HepG2 (cell line): ENCODE measurements at regions not wholly inside any gene's neighbourhood (a gene's known extent, or its start where the extent isn't known, plus 50 kb on each side); places are given as distances from the start of the nearest gene placed in this dataset.
A peak's percentile ranks its signal among the peaks of the same experiment; 100 is the strongest.

Source experiments
- AGO1 ChIP-seq: fragments of 200-400 bp; formaldehyde crosslinking; IDR thresholded peaks from 2 replicates; pipeline ENCODE4 v1.6.1; 2017; ENCODE audit warnings: mild to moderate bottlenecking, low read depth, low read length, moderate library complexity; ENCODE audit not compliant: poor library complexity, severe bottlenecking
- ARID5B ChIP-seq: IDR thresholded peaks from 2 replicates; pipeline ENCODE4 v1.4.0; 2020; ENCODE audit warnings: mild to moderate bottlenecking, missing genetic modification reagents
- ASH2L ChIP-seq: fragments of 300-600, 200-600 bp; sonication (generic); IDR thresholded peaks from 2 replicates; pipeline ENCODE4 v1.7.0; 2017; ENCODE audit warnings: low read depth, mild to moderate bottlenecking, moderate library complexity, mixed read lengths, low read length; ENCODE audit not compliant: insufficient read length
- ATF3 ChIP-seq: sonication (generic); formaldehyde crosslinking; IDR thresholded peaks from 2 replicates; pipeline ENCODE4 v1.4.0; 2020; ENCODE audit warnings: missing genetic modification reagents
- MBD4 ChIP-seq: IDR thresholded peaks from 2 replicates; pipeline ENCODE4 v1.6.1; 2012; ENCODE audit warnings: low read length, inconsistent platforms, borderline replicate concordance
- MLLT10 ChIP-seq: sonication (generic); formaldehyde crosslinking; IDR thresholded peaks from 2 replicates; pipeline ENCODE4 v1.4.0; 2020; ENCODE audit warnings: missing genetic modification reagents
- MLX ChIP-seq: IDR thresholded peaks from 2 replicates; pipeline ENCODE4 v1.6.1; 2016
- MLXIP ChIP-seq: sonication (generic); formaldehyde crosslinking; IDR thresholded peaks from 2 replicates; pipeline ENCODE4 v1.9.0; 2021; ENCODE audit warnings: missing genetic modification reagents, borderline replicate concordance
- PHF21A ChIP-seq: sonication (generic); formaldehyde crosslinking; IDR thresholded peaks from 2 replicates; pipeline ENCODE4 v1.5.0; 2020; ENCODE audit warnings: mild to moderate bottlenecking, missing genetic modification reagents
- POLR2A ChIP-seq, 2 experiments: IDR thresholded peaks; 2 replicates each; pipeline ENCODE4 v1.6.1; 2011; ENCODE audit warnings: low read depth in 2 of 2, low read length in 2 of 2, mild to moderate bottlenecking in 1 of 2, moderate library complexity in 1 of 2; ENCODE audit not compliant: insufficient read depth in 1 of 2
- REXO4 ChIP-seq: sonication (generic); formaldehyde crosslinking; IDR thresholded peaks from 2 replicates; pipeline ENCODE4 v1.8.0; 2022; ENCODE audit warnings: missing genetic modification reagents, mild to moderate bottlenecking, borderline replicate concordance
- SAP130 ChIP-seq: IDR thresholded peaks from 2 replicates; pipeline ENCODE4 v1.6.1; 2016; ENCODE audit warnings: low read depth
- SIX4 ChIP-seq: sonication (generic); formaldehyde crosslinking; IDR thresholded peaks from 2 replicates; pipeline ENCODE4 v1.4.0; 2020; ENCODE audit warnings: missing genetic modification reagents
- TBX2 ChIP-seq: sonication (generic); formaldehyde crosslinking; IDR thresholded peaks from 2 replicates; pipeline ENCODE4 v1.5.0; 2020; ENCODE audit warnings: missing genetic modification reagents, mild to moderate bottlenecking, borderline replicate concordance
- TCF7L2 ChIP-seq: IDR thresholded peaks from 2 replicates; pipeline ENCODE4 v1.6.1; 2011; ENCODE audit warnings: mild to moderate bottlenecking, low read depth, low read length, moderate library complexity
- TFDP1 ChIP-seq: IDR thresholded peaks from 2 replicates; pipeline ENCODE4 v1.6.1; 2016; ENCODE audit warnings: missing compliant biosample characterization, missing genetic modification reagents, borderline replicate concordance
- YY1 ChIP-seq: IDR thresholded peaks from 2 replicates; pipeline ENCODE4 v1.6.1; 2011; ENCODE audit warnings: low read length, low read depth, moderate library complexity, mild to moderate bottlenecking; ENCODE audit not compliant: insufficient read depth, insufficient replicate concordance
- ZFP36L1 ChIP-seq: sonication (generic); formaldehyde crosslinking; IDR thresholded peaks from 2 replicates; pipeline ENCODE4 v1.8.0; 2022; ENCODE audit warnings: mild to moderate bottlenecking, missing genetic modification reagents, moderate library complexity
- ZFYVE20 ChIP-seq: sonication (generic); formaldehyde crosslinking; IDR thresholded peaks from 2 replicates; pipeline ENCODE4 v1.8.0; 2023; ENCODE audit warnings: low read depth, mild to moderate bottlenecking, moderate library complexity, missing genetic modification reagents, borderline replicate concordance

GRCh38 chr5:30505014-30505886 is 688.2 kb upstream of the CDH6 start (continued):
- TF ChIP-seq MLXIP (CRISPR knock-in tag) (0 out of 2 replicates have a peak, but pooled peaks have one; percentile 47), MLLT10 (CRISPR knock-in tag) (no peak), MLX (CRISPR knock-in tag) (peak; percentile 93), TCF7L2 (peak; percentile 87), MBD4 (peak; percentile 31; the same call in 1 of the 2 replicates), AGO1 (no peak), ZFYVE20 (CRISPR knock-in tag) (no peak), PHF21A (CRISPR knock-in tag) (no peak), ZFP36L1 (CRISPR knock-in tag) (no peak), ATF3 (CRISPR knock-in tag) (peak; percentile 93), POLR2A (IDR thresholded peaks at IDR 0.05; ENCODE audit: insufficient read depth in 1 of 2, low read depth in 2 of 2, low read length in 2 of 2) (peak in 1 of 2 experiments; percentile 46; a peak in 1 of 4 replicates), YY1 (peak; percentile 13), ARID5B (CRISPR knock-in tag) (peak; percentile 97), SIX4 (0 out of 2 replicates have a peak, but pooled peaks have one; percentile 29), SAP130 (CRISPR knock-in tag) (peak; percentile 67), TFDP1 (CRISPR knock-in tag) (no peak), REXO4 (CRISPR knock-in tag) (no peak), TBX2 (CRISPR knock-in tag) (peak; percentile 98), ASH2L (peak; percentile 100)
